Pons (tissue), 1 donor: ENCODE measurements at regions not wholly inside any gene's neighbourhood (a gene's known extent, or its start where the extent isn't known, plus 50 kb on each side); places are given as distances from the start of the nearest gene placed in this dataset.

Experiments
- DNase-seq: peaks from one replicate; pipeline ENCODE4 v3.0.0-alpha.2; 2016; ENCODE audit warnings: low spot score

- DNase-seq, result no peak
Measured at GRCh38 chr16:5478036-5478435, 380.4 kb upstream of the EEF2KMT start.

DNA sequence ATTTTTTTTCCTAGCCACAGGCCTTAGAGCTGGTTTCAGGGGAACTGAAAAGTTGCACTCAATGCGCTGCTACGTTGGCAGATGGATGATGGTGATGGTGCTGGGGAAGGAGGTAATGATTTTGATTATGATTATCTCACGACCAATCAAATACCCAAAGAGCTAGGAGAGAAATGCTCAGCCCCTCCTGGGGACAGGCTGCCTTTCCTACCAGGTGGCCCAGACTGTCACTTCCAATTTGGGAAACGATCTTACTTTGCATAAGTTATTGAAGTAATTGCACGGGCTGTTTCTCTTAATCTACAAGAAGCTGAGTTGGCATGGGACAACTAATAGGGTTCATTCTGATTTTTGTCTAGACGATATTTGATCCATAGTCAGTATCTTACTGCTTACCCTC is 379.7 kb upstream of the EEF2KMT start:
- DNase-seq, result no peak

- DNase-seq, result no peak
Measured at GRCh38 chr16:5472552-5472951, 375.0 kb upstream of the EEF2KMT start.

GRCh38 chr16:5468488-5468887 is 370.9 kb upstream of the EEF2KMT start:
- DNase-seq, result no peak

- no peak for DNase-seq
Measured at GRCh38 chr16:5467552-5467951, 370.0 kb upstream of the EEF2KMT start.

- DNase-seq, result no peak
Measured at GRCh38 chr16:5466551-5466950, 369.0 kb upstream of the EEF2KMT start.

DNA sequence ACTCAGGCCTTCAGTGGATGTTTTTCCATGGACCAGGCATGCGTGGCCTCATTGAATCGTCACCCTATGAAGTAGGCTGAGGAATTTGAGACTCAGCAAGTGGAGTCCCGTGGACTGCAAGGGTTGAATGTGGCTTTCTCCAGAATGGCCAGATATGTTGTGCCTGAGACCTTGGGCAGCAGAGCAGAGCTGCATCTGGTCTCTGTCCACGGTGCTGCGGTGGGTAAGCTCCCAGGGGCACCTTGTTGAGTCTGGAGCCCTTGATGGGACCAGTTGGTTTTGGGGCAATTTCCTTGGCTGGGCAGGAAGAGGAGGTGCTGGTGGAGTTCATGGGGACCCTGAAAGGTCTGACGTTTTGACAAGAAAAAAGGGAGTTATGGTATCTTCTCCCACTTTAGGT is 368.1 kb upstream of the EEF2KMT start:
- DNase-seq, result no peak

DNA sequence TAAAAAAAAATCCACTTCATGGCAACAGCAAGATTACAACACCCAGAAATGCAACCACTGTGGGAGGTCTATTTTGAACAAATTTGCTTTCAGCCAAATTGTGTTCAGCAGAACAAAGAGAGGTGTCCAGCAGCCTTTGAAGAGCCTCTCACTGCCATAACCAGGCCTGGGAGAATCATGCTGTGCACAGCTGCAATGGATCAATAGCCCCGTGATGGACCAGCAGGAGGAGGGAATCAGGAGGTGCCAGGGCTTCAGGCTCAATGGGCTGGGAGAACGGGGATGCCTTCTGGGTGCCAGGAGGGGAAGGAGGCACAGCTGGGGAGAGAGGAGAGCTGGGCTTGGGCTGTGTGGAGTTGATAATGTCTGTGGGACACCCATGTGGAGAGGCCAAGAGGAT is 366.2 kb upstream of the EEF2KMT start:
- DNase-seq, result no peak

DNA sequence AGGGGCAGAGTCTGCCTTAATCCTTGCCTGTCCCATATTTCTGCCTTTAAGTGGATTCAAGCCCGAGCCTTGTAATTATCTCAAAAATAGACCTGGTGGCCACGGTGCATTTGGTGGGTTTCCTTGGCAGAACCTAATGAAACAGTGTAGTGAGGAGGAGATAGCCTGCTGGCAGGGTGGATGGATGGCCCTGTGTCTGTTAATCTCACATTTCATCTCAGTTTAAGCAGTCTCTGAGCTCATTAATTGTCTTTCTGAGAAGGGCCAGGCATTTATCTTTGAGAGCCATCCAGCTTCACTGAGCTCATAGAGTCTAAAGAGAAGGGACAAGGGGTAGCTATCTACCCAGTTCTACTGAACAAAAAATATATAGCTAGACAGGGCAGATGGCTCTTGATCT is 364.0 kb upstream of the EEF2KMT start:
- no peak for DNase-seq

DNA sequence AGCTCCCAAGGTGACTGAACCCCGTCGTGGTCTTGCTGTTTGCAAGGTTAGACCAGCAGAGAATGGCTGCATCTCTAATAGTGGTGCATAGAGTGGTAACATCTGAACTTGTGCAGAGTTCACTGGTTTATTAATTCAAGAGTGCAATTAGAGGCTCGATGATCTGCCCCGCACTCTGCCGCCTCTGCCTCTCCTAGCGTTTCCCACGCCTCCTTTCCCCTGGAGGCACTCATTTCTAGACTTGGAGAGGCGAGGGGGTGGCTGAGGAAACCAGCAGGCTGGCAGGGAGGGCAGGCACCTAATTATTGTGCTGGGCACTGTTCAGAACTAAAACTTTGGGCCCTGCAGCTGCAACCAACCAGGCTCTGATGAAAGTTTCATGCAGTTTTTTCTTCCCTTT is 363.5 kb upstream of the EEF2KMT start:
- DNase-seq, result no peak

- DNase-seq, result no peak
Measured at GRCh38 chr16:5460701-5461100, 363.1 kb upstream of the EEF2KMT start.

DNA sequence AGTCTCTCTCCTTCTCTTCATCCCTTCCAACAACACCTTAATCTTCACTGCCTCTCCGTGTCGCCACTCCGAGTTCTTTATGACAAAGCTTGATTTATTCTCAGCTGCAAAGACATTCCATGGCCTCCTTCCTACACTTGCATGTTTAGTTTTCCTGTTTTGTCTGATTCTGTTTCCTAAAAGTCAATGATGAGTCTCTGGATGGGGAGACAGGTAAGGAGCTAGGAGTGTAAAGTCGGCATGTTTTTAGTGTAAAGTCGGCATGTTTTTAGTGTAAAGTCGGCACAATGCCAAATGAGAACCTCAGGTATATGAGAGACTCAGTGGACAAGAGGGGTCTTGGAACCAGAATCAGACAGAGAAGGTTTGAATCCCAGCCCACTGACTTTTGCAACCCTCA is 362.3 kb upstream of the EEF2KMT start:
- DNase-seq, result no peak

GRCh38 chr16:5455110-5455509 is 357.5 kb upstream of the EEF2KMT start:
- DNase-seq, result no peak

- no peak for DNase-seq
Measured at GRCh38 chr16:5454349-5454748, 356.8 kb upstream of the EEF2KMT start.

DNA sequence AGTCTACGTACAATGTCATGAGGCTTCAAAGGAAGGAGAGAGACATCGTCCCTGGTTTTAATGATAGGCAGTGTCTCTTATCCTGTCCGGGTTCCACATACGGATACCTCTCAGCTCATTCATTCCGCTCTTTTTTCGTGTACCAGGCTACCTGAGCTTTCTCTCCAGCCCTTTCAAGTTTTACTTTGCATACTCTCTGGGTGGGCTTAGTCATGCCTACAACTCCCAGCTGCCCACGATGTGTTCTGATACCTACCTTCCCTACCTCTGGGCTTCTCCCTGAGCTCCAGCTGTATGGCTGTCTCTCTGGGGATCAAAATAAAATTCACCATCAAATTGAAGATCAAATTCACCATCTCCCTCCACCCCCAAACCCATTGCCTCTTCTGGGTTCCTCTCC is 354.0 kb upstream of the EEF2KMT start:
- no peak for DNase-seq

DNA sequence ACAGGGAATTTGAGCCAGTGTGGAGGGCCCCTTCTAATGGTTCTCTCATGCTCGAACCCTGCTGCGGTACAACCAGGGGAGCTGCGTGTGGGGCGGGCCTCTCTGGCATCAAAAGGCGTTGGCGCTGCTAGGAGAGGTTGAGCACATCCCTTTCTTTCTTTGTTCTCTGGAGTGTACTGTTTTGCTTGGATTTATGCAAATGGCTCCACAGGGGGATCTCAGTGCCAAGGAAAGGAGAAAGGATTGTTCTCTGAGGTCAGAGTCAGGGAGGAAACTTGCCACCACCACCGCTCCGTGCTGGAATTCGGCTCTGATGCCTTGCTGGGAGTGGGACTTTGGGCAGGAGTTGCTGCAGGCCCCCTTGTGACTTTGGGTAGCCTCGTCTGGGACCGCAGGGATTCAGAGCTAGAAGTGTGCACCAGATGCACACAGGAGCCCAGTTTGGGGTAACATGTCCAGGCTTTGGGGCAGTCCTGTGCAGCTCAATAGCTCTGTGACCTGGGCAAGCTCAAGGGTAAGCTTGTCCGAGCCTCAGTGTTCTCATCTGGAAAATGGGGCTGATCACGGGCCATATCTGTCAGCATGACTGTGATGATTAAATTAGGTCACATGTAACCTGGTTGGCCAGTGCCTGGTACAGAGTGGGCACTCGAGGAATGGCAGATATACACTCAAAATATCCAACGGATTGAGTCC is 353.0 kb upstream of the EEF2KMT start:
- peak; percentile 43 for DNase-seq

DNA sequence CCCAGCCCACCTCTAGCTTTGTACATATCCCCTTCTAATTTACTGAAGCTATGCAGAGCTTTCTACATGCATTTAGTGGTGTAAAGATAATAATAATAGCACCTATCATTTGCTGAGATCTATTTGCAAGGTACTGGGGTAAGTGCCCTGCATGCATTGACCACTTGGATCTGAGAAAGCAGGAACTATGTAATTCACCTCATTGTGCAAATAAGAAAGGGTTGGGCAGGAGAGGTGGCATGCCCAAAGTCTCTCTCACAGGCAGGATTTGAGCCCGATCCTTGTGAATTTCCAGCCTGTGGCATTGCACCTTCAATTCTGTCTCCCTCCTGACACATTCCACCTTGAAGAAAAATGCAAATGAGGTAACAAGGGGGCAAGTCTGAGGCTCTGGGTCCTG is 352.3 kb upstream of the EEF2KMT start:
- DNase-seq, result no peak

DNA sequence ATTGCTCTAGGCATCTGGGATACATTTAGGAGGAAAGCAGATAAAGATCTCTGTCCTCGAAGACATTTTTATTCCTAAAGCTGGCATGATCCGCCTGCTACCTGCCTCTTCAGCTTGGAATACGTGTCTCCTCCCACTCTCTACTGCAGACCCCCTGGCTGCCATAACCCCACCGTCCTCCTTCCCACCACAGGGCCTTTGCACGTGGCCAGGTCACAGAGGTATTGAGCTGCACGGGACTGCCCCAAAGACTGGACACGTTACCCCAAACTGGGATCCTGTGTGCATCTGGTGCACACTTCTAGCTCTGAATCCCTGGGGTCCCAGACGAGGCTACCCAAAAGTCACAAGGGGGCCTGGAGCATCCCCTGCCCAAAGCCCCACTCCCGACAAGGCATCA is 351.2 kb upstream of the EEF2KMT start:
- no peak for DNase-seq

DNA sequence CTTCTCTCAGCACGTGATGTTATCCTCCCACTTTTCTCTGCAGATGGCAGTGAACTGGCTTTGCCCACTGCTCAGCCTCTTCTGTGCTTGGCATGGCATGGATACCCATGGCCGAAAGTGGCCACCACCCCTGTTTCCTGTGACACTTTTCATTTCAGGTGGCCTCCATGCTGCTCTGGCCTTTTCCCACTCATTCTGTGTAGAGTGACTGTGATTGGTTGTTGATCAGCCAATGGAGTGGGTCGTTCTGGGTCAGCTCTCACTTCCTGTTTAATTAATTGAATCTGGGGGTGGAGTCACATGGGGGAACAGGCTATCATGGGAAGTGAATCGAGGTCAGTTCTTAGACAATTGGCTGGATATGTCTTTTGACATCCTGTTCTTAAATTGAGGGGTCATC is 350.1 kb upstream of the EEF2KMT start:
- DNase-seq, result no peak

DNA sequence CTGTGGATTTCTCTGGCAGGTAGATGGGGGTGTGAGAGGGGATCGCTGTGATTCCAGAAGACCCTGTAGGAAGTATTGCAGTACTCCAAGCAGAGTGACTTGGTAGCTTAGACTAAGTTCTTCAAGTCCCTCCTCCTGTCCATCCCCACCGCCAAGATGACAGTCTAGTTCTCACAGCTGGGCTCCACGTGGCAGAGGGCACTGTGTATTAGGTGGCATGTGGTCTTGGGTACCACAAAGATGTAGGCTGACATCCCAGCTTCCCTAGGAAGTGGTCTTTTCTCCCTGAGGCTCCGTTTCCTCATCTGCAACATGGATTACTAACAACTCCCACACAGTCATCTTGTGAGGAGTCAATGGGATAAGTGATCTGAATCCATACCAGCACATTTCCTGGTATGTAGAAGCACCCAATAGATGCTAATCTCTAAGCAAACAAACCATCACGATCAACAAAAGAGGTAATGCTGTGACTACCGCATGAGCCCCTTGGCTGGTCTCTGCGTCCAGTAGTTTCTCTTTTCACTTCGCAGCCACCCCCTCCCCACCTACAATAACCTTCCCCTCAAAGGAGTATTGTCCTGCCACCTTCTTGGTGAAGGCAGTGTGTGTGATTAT is 349.1 kb upstream of the EEF2KMT start:
- no peak for DNase-seq

DNA sequence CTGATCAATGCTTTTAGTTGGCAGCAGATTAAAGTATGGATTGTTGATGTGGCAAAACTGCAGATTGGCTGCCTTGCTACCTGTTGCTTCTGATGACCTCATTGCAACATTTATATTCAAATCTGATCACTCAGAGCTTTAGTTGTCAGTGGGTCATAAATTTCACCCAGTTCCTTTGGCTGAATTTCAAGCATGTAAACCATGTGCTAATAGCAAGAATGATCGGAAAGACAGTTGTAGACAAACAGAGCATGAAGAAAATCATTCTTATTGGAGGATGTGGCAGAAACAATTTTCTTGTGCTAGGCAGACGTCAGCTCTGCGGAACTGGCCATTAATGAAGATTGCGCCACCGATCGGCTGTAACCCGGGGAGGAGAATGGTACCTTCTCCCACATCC is 346.6 kb upstream of the EEF2KMT start:
- DNase-seq, result no peak

DNA sequence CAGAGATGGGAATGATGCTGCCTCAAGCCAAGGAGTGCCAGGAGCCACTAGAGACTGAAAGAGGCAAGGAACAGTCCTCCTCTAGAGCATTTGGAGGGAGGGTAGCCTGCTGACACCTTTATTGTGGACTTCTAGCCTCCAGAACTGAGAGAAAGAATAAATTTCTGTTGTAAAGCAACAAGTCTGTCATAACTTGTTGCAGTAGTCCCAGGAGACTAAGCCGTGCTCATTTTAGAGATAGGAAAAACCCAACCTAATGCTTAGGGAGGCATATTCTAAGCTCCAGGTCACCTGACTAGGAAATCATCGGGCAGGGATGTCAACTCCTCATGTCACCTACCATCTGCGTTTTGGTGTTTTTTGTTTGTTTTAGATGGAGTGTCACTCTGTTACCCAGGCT is 345.4 kb upstream of the EEF2KMT start:
- DNase-seq, result no peak

- no peak for DNase-seq
Measured at GRCh38 chr16:5442054-5442453, 344.5 kb upstream of the EEF2KMT start.

- no peak for DNase-seq
Measured at GRCh38 chr16:5438591-5438990, 341.0 kb upstream of the EEF2KMT start.
